ENCODE measurements at regions not wholly inside any gene's neighbourhood (a gene's known extent, or its start where the extent isn't known, plus 50 kb on each side); places are given as distances from the start of the nearest gene placed in this dataset.
"Not testable (repeated sequence)": the region's sequence is repeated elsewhere in the genome, so short reads cannot be mapped to it uniquely, and the experiment has no call there.

DNA sequence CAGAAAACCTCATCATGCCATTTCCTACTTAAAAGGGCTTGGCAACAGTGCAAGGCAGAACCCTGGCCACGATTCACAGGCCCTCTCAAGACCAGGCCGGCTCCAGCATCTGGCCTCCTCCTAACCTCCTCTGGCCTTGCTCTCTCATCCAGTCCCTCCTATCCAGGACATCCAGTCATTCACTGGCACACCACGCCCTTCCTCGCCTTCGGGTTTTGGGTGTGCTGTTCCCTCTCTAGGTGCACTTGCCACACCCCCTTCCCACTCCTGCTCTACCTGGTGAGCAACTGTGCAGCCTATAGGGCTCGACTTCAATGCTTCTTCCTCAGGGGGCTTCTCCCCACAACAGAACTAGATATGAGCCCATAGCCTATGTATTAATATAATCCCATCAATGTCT lies 317.1 kb downstream of the ARRDC4 start:
- DNase-seq (ENCODE audit: low read depth) = no peak

DNA sequence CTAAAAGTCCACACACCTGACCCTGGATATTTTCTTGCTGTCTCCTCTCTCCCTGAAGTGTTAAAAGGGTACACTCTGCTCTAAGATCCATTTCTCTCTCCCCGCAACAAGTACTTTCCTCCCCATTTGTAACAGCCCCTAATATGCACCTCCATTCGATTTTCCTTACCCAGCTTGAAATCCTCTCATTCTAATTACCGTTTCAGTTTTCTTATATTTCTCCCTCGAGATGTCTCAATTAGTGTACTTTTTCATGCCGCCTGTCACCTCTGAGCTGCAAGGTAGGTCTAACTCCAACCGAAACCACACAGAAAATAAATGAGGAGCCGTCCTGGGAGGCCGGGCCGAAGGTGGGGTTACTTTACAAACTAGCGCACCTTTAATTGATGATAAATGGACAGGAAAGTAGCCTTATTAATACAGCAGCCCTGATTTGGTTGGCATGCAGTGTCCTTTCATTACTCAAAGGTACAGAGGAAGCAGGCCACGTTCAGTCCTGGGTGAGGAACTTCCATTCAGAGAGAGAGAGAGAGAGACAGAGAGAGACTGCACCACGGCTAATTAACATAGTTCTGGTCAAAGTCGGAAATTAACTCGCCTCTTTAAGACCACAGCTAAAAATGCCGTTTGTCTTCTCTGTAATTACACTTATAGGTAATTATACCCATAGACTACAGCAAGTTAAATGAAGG lies 319.9 kb downstream of the ARRDC4 start:
- no peak for DNase-seq (ENCODE audit: low read depth)

DNA sequence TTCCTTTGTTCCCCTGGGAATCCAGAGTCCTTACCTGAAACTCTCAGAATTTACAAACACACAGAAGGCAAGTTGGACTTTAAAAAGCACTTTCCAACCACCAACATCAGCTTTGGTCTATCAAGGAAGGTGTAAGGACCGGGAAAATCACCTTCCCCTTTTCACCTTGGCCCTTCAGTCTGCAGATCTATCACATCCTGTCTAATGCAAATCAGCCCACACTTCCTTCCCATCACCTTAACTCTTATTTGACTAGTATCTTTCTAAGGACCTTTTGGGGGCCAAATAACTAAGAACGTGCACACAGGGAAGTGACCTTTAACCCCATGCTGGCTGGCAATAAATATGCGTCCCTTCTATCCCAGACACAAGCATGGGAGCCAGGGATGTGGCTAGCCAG lies 320.6 kb downstream of the ARRDC4 start:
- no peak for DNase-seq (ENCODE audit: low read depth)

DNA sequence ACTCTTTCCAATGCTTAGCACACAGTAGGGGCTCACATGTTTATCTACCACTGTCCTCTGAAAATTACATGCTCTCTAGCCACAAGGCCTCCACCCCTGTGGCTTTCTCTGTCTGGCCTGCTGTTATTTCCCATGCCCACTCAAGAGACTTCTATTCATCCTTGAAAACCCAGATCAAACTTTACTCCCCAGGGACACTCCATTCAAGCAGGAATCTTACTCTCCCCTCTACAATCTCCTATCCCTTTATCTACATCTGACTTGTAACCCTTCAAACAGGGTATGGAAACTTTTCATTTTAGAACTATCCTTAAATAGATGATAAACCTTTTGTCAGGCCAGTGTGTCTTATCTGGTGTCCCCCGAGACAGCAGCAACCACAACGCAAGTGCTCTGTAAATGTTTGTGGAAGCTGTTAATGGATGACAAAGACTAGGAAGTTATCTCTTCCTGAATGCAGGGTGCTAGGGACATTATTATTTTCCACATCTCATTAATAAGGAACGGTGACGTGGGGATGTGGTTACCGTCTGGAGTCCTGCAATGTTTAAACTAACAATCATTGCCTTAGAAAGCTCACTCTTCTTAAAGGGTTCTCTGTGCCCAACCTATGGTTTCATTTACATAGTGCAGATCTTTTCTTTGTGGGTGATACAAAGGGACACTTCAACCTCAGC lies 322.3 kb downstream of the ARRDC4 start:
- no peak for DNase-seq (ENCODE audit: low read depth)

DNA sequence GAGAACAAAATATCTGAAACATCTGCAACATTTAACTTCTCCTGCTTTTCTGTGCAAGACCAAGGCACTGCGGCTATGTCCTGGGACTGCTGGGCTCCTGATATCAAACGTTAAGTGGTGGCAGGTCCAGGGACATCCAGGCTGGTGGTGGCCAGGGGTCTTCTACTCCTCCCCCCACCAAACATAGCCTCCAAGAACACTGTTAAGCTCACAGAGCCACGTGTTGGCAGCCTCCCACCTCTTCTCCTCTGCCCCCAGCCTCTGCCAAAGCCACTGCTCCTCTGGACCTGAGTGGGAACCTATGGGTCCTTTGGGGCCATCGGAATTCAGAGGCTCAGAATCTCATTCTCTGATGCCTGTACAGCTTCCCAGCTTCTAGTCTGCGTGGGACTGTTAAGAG lies 325.7 kb downstream of the ARRDC4 start:
- DNase-seq (ENCODE audit: low read depth) = no peak

DNA sequence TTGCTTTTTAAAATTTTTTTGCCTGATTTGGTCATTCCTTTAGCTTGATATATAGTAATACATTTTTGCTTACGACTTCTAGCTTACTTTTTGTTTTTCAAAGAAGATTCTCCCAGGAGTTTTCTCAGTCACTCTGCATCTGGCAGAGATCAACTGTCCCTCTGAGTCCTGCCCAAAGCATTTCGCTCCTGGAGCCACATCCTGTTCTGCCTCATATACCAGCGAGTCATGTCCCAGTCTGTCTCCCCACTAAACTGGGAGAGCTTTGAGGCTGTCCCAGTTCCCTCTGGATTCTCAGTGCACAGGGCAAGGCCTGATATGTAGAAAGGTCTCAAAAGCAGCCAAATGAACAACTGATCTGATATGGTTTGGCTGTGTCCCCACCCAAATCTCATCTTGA lies 326.3 kb downstream of the ARRDC4 start:
- DNase-seq (ENCODE audit: low read depth) = no peak

DNA sequence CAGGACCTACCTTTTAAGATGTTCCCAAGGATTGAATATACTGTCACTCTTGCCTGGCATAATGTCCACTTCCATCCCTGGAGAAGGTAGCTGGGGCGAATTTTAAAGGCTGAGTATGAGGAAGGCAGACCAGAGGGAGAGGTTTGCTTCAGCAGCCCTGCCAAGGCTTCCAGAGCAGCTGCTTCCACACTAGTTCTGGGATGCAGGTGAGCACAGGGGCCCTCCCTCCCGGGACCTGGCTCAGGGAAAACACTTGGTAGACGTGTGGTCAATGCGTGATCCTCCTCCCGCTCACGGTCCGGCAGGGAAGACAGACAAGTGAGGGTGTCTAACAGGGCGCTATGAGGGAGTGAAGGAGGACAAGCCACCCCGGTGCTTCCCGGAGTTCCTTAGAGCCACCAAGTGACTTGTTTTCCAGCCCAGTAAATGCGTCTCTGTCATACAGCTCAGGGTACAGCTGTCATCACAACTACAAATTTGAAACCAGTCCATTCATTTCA lies 327.6 kb downstream of the ARRDC4 start:
- no peak for DNase-seq (ENCODE audit: low read depth)

DNA sequence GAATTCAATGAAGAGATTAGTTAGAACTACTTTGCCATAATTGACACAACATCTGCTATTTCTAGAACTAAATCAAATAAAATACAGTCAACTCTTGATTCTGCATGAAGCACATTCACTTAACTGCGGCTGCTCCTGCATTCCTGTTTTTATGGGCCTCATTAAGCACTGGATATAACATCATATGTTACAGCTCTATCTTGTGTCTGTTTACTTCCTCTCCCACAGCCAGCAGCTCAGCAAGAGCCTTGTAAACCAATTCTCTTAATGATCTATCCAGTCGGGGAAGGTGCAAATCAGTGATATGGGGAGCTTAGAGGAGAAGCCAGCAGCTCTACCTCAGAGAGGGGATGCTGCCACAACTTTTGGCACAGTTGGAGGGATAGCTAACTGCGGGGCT lies 329.2 kb downstream of the ARRDC4 start:
- DNase-seq (ENCODE audit: low read depth) = no peak

DNA sequence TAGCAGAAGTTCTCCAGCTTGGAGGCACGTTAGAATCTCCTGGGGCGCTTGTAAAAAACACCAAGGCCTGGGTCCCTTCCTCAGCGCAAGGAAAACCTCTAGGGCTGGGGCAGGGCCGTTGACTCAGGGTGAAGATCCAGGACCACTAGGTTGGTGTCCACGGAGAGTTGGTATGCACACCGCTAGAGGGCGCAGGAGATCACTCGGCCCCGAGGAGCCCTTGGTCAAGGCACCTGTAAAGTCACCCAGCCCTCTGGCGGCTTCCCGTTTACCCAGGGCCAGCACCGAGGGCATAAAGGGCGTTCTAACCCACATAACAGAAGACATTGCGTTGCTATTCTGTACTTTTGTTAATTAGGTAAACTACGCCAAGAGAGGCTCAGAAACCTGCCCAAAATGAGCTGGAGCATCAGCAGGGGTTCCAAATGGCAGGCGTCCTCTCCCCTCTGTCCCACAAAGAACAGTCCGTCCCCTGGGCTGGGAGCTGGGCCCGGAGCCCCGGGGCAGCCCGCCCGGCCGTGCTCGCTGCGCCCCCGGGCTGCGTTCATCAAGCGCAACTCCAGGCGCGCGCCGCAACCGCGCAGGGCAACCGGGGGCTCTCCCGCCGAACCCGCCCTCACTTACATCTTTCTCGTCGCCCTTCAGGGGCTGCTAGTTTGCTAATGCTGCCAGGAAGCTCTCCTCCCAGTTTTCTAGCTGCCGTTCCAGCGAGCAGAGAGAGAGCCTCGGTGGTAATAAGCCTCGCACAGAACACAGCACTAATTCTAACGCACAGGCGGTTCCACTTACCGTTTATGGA lies 332.1 kb downstream of the ARRDC4 start:
- DNase-seq (ENCODE audit: low read depth) = no peak

DNA sequence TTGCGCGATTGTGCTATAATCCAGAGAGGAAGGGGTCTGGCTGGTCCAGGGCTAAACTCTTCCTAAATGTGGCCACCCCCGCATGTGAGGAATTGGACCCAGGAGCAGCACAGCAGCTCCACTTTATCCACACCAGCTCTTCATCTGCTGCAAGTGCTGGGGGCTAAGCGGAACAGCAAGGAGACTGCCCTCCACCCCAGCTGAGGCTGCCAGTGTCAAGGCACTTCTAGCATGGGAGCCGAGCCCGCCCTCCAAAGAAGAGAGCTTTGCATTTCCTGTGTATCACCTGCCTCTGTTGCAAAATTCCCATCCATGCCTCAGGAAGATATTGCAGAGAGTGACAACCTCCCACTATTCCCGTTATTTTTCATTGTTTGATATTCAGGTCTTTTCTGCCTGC lies 333.6 kb downstream of the ARRDC4 start:
- no peak for DNase-seq (ENCODE audit: low read depth)

DNA sequence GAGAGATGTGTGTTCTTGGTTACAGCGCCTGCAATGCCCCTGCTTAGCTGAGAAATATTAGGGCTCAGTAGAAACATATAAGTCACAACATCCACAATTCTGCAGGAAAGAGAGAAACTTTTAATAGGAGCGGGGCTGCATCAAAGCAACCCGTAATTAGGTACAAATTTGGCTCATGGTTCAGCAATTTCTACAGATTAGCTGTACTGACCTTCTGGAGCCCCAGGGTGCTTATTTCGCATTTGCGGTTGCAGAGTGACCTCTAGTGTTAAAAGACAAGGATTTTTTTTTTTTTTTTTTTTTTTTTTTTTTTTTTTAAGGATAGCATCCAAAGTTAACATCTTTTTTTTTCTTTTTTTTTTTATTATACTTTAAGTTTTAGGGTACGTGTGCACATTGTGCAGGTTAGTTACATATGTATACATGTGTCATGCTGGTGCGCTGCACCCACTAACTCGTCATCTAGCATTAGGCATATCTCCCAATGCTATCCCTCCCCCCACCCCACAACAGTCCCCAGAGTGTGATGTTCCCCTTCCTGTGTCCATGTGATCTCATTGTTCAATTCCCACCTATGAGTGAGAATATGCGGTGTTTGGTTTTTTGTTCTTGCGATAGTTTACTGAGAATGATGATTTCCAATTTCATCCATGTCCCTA lies 334.7 kb downstream of the ARRDC4 start:
- not testable (repeated sequence) for DNase-seq (ENCODE audit: low read depth)

DNA sequence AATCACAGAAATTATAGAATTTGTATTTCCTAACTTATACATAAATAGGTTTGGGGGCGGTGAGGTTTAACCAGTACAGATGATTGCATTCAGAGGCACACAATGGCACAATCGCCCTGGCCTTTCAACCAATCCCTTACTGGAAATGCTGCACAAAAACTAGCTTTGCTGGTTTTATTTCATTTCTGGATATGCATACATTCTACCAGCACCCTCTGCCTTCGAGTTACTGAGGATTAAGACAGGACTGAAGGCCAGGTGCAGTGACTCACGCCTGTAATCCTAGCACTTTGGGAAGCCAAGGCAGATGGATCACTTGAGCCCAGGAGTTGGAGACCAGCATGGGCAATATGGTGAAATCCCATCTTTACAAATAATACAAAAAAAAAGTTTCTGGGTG lies 336.1 kb downstream of the ARRDC4 start:
- no peak for DNase-seq (ENCODE audit: low read depth)

DNA sequence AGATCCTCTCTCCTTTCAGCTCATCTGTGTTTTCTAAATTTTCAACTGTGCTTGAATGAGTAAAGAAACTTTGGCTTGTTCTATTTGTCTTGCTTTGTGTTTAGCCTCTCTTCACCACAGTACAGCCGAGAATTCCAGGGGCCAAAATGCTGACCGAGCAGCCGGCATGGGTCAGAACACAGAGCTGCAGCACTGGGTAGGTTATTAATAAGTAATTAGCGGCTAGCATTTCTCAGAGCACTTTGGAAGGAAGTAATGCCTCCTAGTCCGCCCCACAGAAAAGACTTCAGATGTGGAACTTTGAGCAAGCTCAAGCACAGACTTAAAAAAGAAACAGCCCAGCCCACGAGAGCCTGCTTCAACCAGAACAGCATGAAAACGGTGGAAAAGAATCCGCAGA lies 343.9 kb downstream of the ARRDC4 start:
- DNase-seq (ENCODE audit: low read depth) = no peak

DNA sequence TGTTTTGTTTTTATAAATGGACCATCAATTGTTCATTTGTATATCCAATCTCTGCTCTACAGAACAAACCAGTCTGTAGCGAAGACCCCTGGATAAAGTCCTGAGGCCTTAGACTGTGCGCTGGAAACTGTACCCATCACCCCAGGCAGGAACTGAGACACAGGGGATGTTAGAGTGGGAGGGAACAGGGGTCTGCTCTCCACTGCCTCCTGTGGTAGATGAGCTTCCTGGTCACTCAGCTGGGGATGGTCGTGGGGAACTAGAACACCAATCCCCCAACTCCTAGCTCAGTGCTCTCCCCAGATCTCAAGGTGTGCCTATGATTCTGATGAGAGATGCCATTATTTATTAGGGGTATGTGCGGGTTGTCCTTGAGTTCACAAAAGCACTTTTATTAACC lies 340.2 kb upstream of the IGF1R start:
- no peak for DNase-seq (ENCODE audit: low read depth)

DNA sequence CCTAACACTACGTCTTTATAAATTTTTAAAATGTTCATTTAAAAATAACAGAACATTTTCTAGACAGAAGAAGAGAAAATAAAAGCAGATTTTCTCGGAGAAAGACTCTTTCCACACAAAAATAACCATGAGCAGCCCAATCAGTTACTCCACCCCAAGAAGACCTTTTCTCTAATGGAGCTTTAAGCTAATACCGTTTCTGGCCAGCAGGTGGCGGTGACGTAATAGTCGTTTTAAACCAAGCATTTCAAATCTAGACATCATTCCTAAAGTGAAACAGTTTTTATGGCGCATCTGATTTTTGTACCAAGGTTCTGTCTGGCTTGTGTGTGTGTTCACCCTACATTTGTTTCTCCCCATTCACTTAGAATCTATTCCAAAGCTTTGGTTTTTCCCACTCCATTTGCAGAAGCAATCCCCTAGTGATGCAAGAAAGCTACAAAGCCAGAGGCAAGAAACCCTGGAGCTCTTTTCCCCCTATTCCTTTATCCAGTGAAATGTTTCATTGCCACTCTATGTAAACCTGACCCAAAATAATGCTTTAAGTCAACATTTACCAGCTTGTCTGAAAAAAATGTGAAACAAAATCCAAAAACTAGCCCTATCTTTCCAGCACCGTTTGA lies 336.7 kb upstream of the IGF1R start:
- peak; percentile 56 for DNase-seq (ENCODE audit: low read depth)

DNA sequence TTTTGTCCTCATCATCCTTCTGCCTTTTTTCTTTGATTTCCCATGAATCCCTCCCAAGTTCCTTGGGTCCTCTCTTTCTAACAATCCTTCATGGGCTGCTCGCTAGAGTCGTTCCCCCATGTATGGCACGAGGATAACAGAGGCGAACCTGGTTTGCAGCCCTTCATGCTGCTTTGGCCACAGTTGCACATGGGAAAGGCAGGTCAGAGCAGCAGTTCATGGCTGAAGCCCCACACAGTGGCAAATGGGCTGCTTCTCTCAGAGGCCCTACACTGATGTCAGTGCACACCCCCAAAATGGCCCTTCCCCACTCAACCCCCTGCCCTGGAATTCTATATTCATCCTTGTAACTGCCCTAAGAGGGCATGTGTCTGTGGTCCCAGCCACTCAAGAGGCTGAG lies 335.4 kb upstream of the IGF1R start:
- no peak for DNase-seq (ENCODE audit: low read depth)

DNA sequence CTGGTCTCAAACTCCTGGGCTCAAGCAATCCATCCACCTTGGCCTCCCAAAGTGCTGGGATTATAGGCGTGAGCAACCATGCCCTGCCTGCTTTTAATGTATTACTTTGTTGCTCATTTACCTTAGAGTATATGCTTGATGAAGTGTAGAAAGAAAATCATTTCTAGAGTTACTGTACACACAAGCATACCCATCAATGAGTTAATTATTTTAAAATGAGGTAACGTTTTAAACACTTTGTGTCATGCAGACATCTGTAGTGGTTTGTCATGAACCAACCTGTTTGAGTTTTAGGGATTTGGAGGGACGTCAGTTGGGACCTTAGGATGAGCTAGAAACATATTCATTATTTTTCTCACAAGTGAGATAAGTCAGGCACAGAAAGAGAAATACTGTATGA lies 332.4 kb upstream of the IGF1R start:
- no peak for DNase-seq (ENCODE audit: low read depth)

DNA sequence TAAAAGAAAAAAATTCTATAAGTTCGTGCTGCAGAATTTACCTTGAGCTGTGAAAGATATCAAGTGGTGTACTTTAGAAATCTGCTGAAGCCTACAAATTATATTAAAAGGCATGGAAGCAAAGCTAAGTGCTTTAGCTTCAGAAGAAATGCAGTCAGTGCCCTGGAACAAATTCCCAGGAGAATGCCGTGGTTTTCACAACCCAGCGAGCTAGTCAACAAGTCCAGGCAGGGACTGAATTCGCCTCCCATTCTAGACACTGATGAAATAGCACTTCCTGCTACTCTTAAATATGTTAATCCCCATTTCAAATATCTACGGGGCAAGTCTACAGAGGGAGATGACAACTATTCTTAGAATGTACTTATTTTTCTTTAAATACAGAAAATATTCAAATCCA lies 326.4 kb upstream of the IGF1R start:
- no peak for DNase-seq (ENCODE audit: low read depth)

DNA sequence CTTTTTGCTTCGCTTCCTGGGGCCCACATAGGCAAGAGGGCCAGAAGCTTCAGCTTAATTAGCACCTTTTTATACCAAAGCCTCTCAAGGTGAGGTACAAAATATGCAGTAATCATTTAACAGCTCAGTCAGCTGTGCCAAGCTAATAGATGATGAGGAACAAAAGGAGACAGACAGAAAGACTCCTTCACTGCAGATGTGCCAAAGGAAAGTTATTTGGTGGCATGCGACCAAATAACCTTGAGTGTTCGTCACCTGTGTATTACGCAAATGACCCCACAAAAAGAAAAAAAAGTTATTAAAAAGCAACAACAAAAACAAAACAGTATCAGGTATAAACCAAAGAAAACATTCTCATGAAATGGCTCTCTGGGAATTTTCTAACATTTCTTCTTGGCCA lies 325.8 kb upstream of the IGF1R start:
- no peak for DNase-seq (ENCODE audit: low read depth)

DNA sequence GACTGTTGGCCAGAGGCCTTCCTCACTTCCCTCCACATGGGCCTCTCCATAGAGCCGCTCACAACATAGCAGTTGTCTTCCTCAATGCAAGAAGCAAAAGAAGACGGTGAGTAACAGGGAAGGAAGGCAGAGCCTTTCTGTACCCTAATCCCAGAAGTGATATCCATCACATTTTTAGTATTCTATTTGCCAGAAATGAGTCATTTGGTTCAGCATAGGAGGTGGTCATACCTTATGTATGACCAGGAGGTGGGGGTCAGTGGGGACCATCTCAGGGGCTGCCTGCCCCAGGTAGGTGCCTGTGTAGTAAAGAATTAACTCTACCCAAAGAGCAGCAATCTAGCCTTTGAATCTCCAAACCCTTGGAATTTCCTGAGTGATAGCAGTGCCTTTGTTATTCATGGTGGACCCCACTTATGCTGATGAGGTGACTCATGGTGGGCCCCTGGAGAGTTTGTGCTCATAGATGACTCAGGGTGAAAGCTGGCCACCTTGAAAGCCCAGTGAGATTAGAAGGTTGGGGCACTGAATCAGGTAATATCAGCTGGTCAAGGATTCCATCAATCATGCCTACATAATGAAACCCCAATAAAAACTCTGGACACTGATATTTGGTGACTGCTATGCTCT lies 323.9 kb upstream of the IGF1R start:
- DNase-seq (ENCODE audit: low read depth) = no peak

DNA sequence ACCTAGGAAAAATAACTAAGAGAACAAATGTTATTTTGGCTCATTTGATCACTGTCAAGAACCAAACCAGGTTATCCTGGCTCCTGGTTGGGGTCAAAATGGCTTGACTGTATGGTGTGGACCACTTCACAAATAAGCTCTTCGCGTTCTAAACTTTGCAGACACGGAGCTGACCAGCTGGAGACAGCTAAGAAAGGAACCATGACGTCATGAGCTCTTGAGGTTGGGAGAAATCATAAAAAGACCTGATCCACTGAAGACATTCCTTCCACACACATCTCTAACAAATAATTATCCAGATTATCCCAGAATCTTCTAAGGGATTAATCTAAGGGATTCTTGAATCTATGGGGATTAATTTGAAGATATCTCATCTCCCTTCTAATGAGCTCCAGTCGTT lies 321.5 kb upstream of the IGF1R start:
- DNase-seq (ENCODE audit: low read depth) = no peak

DNA sequence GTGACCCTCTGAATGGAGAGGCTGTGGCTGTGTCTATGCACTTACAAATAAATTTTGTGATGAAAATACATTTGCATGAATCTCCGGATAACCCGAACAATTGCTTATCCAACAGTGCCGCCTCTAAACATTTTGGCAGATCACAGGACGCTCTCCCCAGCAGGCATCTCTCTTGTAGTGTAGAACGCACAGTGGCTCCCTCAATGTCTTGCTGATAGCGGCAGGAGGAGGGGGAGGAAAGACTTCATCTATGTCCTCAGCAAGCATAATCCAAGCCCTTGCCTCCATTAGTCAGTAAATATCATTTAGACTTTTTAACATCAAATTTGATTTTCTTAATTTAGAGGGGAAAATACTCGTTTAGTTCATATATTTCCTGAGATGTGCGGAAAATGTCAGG lies 318.1 kb upstream of the IGF1R start:
- DNase-seq (ENCODE audit: low read depth) = no peak
